Inferior parietal cortex (tissue), 1 donor: ENCODE measurements at regions not wholly inside any gene's neighbourhood (a gene's known extent, or its start where the extent isn't known, plus 50 kb on each side); places are given as distances from the start of the nearest gene placed in this dataset.
"Not testable (repeated sequence)": the region's sequence is repeated elsewhere in the genome, so short reads cannot be mapped to it uniquely, and the experiment has no call there.

Experiments
- DNase-seq: peaks from one replicate; pipeline ENCODE4 v3.0.0-alpha.2; 2016; ENCODE audit errors: extremely low spot score

- no peak for DNase-seq
These were observed 60.5 kb upstream of the PITX1 start for GRCh38 chr5:135094339-135095051.

GRCh38 chr5:135093483-135093882 is 59.5 kb upstream of the PITX1 start:
- not testable (repeated sequence) for DNase-seq

GRCh38 chr5:135092476-135092875 is 58.4 kb upstream of the PITX1 start:
- no peak for DNase-seq

GRCh38 chr5:135091286-135091685 is 57.3 kb upstream of the PITX1 start:
- DNase-seq: no peak

- DNase-seq: no peak
These were observed 55.9 kb upstream of the PITX1 start for GRCh38 chr5:135089912-135090311.

- DNase-seq: no peak
These were observed 54.9 kb upstream of the PITX1 start for GRCh38 chr5:135088911-135089310.

- no peak for DNase-seq
These were observed 53.9 kb upstream of the PITX1 start for GRCh38 chr5:135087950-135088349.

GRCh38 chr5:135085936-135086725 is 52.1 kb upstream of the PITX1 start:
- no peak for DNase-seq

- DNase-seq: no peak
These were observed 51.3 kb upstream of the PITX1 start for GRCh38 chr5:135085133-135085935.
